ENCODE measurements at regions not wholly inside any gene's neighbourhood (a gene's known extent, or its start where the extent isn't known, plus 50 kb on each side); places are given as distances from the start of the nearest gene placed in this dataset.

DNA sequence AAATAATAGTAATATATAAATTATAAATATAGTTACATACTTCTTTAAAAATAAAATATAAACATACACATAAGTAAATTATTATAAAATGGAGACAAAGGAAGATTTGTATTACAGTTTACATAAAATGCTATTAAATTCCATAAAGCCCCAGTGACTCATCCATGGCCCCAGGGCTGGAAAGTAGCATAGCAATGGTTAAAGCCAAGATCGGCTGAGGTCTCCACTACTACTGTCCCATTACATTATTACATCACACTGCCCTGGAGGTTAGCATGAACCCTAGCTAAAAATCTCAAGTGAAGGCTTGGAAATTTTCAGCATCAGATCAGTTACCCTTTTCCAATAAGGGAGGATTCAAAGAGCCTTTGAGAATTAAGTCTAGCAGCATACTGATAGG lies 936.2 kb downstream of the DSC3 start:
- Histone ChIP-seq H3K4me1 (ENCODE audit: insufficient read depth) (no peaks in the 10 kb centered on the region), H3K36me3 (replicated peaks; ENCODE audit: insufficient read depth, low read depth) (no peaks in the 10 kb centered on the region), H2AFZ (no peak overlapping the region), H3K4me2 (no peak overlapping the region), H3K27ac (no peak overlapping the region), H3K27me3 (no peaks in the 10 kb centered on the region), H3K9me2 (replicated peaks; ENCODE audit: insufficient read depth) (no peaks in the 10 kb centered on the region), H4K20me1 (ENCODE audit: insufficient read depth, poor library complexity, severe bottlenecking) (no peaks in the 10 kb centered on the region), H3K79me2 (no peaks in the 10 kb centered on the region), H3K4me3 (no peak overlapping the region), H3K9me3 (ENCODE audit: low read depth) (no peaks in the 10 kb centered on the region)
- WGBS (ENCODE audit: low lambda C conversion rate, missing lambda C conversion rate) = 64% methylated on average over 1 of the region's 1 CpG
- DNase-seq (ENCODE audit: low spot score) = no peak
- no peak for TF ChIP-seq EZH2phosphoT487 (IDR thresholded peaks at IDR 0.05; ENCODE audit: low read depth, severe bottlenecking, unreplicated experiment)

DNA sequence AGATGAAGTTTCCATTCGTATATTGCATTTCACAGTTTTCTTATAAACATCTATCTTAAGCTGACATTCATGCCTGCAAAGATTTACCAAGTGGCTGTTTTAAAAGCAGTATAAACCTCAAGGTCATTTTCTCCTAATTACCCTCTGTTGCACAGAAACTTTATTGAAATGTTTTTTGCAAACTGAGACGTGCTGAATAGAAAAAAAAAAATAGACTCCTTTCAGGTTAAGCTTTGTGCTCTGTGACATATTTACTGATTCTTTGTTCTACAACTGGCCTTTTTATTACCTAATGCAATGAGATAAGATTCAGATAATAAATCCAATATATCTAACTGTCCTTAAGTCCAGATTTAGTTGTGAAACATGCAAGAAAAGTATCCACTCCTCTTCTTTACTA lies 938.7 kb downstream of the DSC3 start:
- H3K36me3 ChIP-seq (replicated peaks; ENCODE audit: insufficient read depth, low read depth) = no peaks in the 10 kb centered on the region
- no peaks in the 10 kb centered on the region for H3K27me3 ChIP-seq
- no peaks in the 10 kb centered on the region for H3K9me3 ChIP-seq (ENCODE audit: low read depth)
- no peaks in the 10 kb centered on the region for H3K9me2 ChIP-seq (replicated peaks; ENCODE audit: insufficient read depth)
- no peaks in the 10 kb centered on the region for H4K20me1 ChIP-seq (ENCODE audit: insufficient read depth, poor library complexity, severe bottlenecking)
- H3K4me2 ChIP-seq = no peak overlapping the region
- H2AFZ ChIP-seq = no peak overlapping the region
- no peak for TF ChIP-seq EZH2 (IDR thresholded peaks at IDR 0.05; ENCODE audit: borderline replicate concordance)
- TF ChIP-seq EZH2phosphoT487 (IDR thresholded peaks at IDR 0.05; ENCODE audit: low read depth, severe bottlenecking, unreplicated experiment) = no peak
- TF ChIP-seq, protein P1, sequence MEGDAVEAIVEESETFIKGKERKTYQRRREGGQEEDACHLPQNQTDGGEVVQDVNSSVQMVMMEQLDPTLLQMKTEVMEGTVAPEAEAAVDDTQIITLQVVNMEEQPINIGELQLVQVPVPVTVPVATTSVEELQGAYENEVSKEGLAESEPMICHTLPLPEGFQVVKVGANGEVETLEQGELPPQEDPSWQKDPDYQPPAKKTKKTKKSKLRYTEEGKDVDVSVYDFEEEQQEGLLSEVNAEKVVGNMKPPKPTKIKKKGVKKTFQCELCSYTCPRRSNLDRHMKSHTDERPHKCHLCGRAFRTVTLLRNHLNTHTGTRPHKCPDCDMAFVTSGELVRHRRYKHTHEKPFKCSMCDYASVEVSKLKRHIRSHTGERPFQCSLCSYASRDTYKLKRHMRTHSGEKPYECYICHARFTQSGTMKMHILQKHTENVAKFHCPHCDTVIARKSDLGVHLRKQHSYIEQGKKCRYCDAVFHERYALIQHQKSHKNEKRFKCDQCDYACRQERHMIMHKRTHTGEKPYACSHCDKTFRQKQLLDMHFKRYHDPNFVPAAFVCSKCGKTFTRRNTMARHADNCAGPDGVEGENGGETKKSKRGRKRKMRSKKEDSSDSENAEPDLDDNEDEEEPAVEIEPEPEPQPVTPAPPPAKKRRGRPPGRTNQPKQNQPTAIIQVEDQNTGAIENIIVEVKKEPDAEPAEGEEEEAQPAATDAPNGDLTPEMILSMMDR (IDR thresholded peaks at IDR 0.05; ENCODE audit: poor library complexity) = no peak
- no peaks in the 10 kb centered on the region for H3K79me2 ChIP-seq
- WGBS (ENCODE audit: low lambda C conversion rate, missing lambda C conversion rate) = 24% methylated on average over 2 of the region's 2 CpGs
- no peak overlapping the region for H3K4me3 ChIP-seq
- H3K27ac ChIP-seq = no peak overlapping the region
- no peak for DNase-seq (ENCODE audit: low spot score)
- no peaks in the 10 kb centered on the region for H3K4me1 ChIP-seq (ENCODE audit: insufficient read depth)

DNA sequence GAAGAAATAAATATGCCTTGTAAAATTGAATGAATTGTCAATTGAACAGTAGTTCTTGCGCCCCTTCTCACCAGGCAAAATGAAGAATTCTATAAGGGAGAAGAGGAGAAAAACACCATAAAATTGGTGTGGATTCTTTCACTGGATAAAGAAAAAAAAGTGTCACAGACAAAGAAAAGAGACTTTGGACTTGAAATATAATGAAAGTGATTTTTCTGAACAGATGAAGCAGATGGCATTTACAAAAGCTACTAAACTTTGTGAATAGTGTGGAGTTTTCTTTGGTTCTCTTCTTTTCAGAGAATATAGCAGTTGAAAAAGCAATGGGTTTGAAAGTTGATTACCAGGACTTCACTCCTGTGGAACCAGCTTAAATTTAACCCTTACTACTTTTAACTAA lies 945.7 kb downstream of the DSC3 start:
- Histone ChIP-seq H3K36me3 (replicated peaks; ENCODE audit: insufficient read depth, low read depth) (no peaks in the 10 kb centered on the region), H4K20me1 (ENCODE audit: insufficient read depth, poor library complexity, severe bottlenecking) (no peaks in the 10 kb centered on the region), H3K4me1 (ENCODE audit: insufficient read depth) (no peaks in the 10 kb centered on the region), H3K4me2 (no peak overlapping the region), H3K27ac (no peak overlapping the region), H3K9me2 (replicated peaks; ENCODE audit: insufficient read depth) (no peaks in the 10 kb centered on the region), H3K4me3 (no peak overlapping the region), H3K79me2 (no peaks in the 10 kb centered on the region), H3K9me3 (ENCODE audit: low read depth) (no peaks in the 10 kb centered on the region), H3K27me3 (no peaks in the 10 kb centered on the region), H2AFZ (no peak overlapping the region)
- DNase-seq (ENCODE audit: low spot score) = no peak
- 100% methylated on average over 1 of the region's 1 CpG for WGBS (ENCODE audit: low lambda C conversion rate, missing lambda C conversion rate)
- TF ChIP-seq, protein P1 (IDR thresholded peaks at IDR 0.05; ENCODE audit: poor library complexity) = no peak
- no peak for TF ChIP-seq EZH2 (IDR thresholded peaks at IDR 0.05; ENCODE audit: borderline replicate concordance)
- TF ChIP-seq EZH2phosphoT487 (IDR thresholded peaks at IDR 0.05; ENCODE audit: low read depth, severe bottlenecking, unreplicated experiment) = no peak

DNA sequence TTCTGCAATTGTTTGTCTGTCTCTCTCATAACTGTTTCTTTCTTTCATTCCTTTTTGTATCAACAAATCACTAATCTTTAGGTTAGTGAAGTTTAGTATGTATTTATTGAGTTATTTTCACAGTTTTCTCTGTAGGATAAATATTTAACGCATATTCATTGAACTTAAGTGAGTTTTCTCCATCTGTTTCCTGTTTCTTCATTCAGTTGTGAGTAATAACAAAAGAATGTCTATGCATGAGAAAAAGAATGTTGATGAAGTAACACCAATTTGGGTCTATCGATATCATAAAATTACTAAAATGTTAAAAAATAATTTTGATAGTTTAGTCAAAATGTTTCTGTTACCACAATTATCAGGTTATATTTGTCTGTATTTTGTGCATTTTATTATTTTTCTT lies 948.0 kb downstream of the DSC3 start:
- Histone ChIP-seq H3K9me2 (replicated peaks; ENCODE audit: insufficient read depth) (no peaks in the 10 kb centered on the region), H3K4me2 (no peak overlapping the region), H3K36me3 (replicated peaks; ENCODE audit: insufficient read depth, low read depth) (no peaks in the 10 kb centered on the region), H2AFZ (no peak overlapping the region), H3K4me1 (ENCODE audit: insufficient read depth) (no peaks in the 10 kb centered on the region), H3K9me3 (ENCODE audit: low read depth) (no peaks in the 10 kb centered on the region), H3K79me2 (no peaks in the 10 kb centered on the region), H4K20me1 (ENCODE audit: insufficient read depth, poor library complexity, severe bottlenecking) (no peaks in the 10 kb centered on the region), H3K27ac (no peak overlapping the region), H3K27me3 (no peaks in the 10 kb centered on the region), H3K4me3 (no peak overlapping the region)
- 85% methylated on average over 2 of the region's 2 CpGs for WGBS (ENCODE audit: low lambda C conversion rate, missing lambda C conversion rate)
- DNase-seq (ENCODE audit: low spot score) = no peak
- TF ChIP-seq, protein P1 (IDR thresholded peaks at IDR 0.05; ENCODE audit: poor library complexity) = no peak
- TF ChIP-seq EZH2phosphoT487 (IDR thresholded peaks at IDR 0.05; ENCODE audit: low read depth, severe bottlenecking, unreplicated experiment) (no peak), EZH2 (IDR thresholded peaks at IDR 0.05; ENCODE audit: borderline replicate concordance) (no peak)

All from hepatocyte (in vitro differentiated cells).